Neural progenitor cell (in vitro differentiated cells): ENCODE measurements at regions not wholly inside any gene's neighbourhood (a gene's known extent, or its start where the extent isn't known, plus 50 kb on each side); places are given as distances from the start of the nearest gene placed in this dataset.

Experiments used
- CTCF ChIP-seq: fragments of 200-600 bp; sonication (generic); IDR thresholded peaks from 2 replicates; pipeline ENCODE4 v1.5.1; 2017; ENCODE audit warnings: antibody characterized with exemption, mild to moderate bottlenecking
- EZH2 ChIP-seq: fragments of 200-600 bp; sonication (generic); IDR thresholded peaks from 2 replicates; pipeline ENCODE4 v1.6.1; 2017; ENCODE audit warnings: antibody characterized with exemption, mild to moderate bottlenecking, moderate library complexity

GRCh38 chr5:1687301-1687970 is 112.2 kb downstream of the MRPL36 start:
- no peak for TF ChIP-seq CTCF
- TF ChIP-seq EZH2: no peak
